HL-60 (cell line): ENCODE measurements at regions not wholly inside any gene's neighbourhood (a gene's known extent, or its start where the extent isn't known, plus 50 kb on each side); places are given as distances from the start of the nearest gene placed in this dataset.

ENCODE experiments used
- GABPA ChIP-seq: IDR thresholded peaks from 2 replicates; pipeline ENCODE4 v1.6.1; 2012; ENCODE audit warnings: low read depth
- POLR2AphosphoS5 ChIP-seq: IDR thresholded peaks from 2 replicates; pipeline ENCODE4 v1.6.1; 2012; ENCODE audit warnings: low read depth
- TF ChIP-seq, protein P1 (sequence below): IDR thresholded peaks from one replicate; pipeline ENCODE4 v1.5.1; 2011; ENCODE audit warnings: low read length, control low read depth, inconsistent platforms; ENCODE audit not compliant: insufficient read depth
- TF ChIP-seq, protein P2 (sequence below): IDR thresholded peaks from 2 replicates; pipeline ENCODE4 v1.6.1; 2012; ENCODE audit warnings: low read depth; ENCODE audit not compliant: insufficient replicate concordance

DNA sequence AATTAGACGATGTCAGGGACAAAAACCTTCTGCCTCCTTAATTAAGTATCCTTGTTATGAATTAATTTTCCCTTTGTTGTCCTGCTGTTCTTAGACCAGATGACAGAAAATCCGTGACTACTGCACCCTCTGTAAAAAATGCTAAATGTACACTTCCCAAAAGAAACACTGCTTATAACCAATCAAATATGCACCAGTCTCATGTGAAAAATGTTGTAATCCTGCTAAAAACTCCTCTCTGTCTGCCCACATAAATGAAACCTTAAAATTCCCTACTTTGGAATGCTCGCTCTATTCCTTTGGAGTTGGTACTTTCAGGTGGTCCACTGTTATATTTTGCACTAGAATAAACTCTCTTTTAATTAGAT is 366.8 kb upstream of the CCDC179 start:
- TF ChIP-seq, protein P1, sequence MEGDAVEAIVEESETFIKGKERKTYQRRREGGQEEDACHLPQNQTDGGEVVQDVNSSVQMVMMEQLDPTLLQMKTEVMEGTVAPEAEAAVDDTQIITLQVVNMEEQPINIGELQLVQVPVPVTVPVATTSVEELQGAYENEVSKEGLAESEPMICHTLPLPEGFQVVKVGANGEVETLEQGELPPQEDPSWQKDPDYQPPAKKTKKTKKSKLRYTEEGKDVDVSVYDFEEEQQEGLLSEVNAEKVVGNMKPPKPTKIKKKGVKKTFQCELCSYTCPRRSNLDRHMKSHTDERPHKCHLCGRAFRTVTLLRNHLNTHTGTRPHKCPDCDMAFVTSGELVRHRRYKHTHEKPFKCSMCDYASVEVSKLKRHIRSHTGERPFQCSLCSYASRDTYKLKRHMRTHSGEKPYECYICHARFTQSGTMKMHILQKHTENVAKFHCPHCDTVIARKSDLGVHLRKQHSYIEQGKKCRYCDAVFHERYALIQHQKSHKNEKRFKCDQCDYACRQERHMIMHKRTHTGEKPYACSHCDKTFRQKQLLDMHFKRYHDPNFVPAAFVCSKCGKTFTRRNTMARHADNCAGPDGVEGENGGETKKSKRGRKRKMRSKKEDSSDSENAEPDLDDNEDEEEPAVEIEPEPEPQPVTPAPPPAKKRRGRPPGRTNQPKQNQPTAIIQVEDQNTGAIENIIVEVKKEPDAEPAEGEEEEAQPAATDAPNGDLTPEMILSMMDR, result no peak
- TF ChIP-seq, protein P2, sequence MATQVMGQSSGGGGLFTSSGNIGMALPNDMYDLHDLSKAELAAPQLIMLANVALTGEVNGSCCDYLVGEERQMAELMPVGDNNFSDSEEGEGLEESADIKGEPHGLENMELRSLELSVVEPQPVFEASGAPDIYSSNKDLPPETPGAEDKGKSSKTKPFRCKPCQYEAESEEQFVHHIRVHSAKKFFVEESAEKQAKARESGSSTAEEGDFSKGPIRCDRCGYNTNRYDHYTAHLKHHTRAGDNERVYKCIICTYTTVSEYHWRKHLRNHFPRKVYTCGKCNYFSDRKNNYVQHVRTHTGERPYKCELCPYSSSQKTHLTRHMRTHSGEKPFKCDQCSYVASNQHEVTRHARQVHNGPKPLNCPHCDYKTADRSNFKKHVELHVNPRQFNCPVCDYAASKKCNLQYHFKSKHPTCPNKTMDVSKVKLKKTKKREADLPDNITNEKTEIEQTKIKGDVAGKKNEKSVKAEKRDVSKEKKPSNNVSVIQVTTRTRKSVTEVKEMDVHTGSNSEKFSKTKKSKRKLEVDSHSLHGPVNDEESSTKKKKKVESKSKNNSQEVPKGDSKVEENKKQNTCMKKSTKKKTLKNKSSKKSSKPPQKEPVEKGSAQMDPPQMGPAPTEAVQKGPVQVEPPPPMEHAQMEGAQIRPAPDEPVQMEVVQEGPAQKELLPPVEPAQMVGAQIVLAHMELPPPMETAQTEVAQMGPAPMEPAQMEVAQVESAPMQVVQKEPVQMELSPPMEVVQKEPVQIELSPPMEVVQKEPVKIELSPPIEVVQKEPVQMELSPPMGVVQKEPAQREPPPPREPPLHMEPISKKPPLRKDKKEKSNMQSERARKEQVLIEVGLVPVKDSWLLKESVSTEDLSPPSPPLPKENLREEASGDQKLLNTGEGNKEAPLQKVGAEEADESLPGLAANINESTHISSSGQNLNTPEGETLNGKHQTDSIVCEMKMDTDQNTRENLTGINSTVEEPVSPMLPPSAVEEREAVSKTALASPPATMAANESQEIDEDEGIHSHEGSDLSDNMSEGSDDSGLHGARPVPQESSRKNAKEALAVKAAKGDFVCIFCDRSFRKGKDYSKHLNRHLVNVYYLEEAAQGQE, result no peak
- TF ChIP-seq POLR2AphosphoS5, result no peak
- no peak for TF ChIP-seq GABPA
